22Rv1 (cell line): ENCODE measurements at regions not wholly inside any gene's neighbourhood (a gene's known extent, or its start where the extent isn't known, plus 50 kb on each side); places are given as distances from the start of the nearest gene placed in this dataset.

ENCODE experiments used
- H3K27ac ChIP-seq: fragments of 450-650 bp; 2 replicates; pipeline ENCODE4 v1.5.1; 2017
- ZFX ChIP-seq: fragments of 450-650 bp; IDR thresholded peaks from 2 replicates; pipeline ENCODE4 v1.6.1; 2017; ENCODE audit warnings: antibody characterized with exemption, borderline replicate concordance
- TF ChIP-seq, protein P1 (sequence below): fragments of 450-650 bp; IDR thresholded peaks from 2 replicates; pipeline ENCODE4 v1.5.1; 2017; ENCODE audit warnings: mild to moderate bottlenecking

GRCh38 chr6:114906096-114906495, 563.3 kb upstream of the HS3ST5 start:
- no peak overlapping the region for H3K27ac ChIP-seq
- TF ChIP-seq ZFX: no peak
- TF ChIP-seq, protein P1, sequence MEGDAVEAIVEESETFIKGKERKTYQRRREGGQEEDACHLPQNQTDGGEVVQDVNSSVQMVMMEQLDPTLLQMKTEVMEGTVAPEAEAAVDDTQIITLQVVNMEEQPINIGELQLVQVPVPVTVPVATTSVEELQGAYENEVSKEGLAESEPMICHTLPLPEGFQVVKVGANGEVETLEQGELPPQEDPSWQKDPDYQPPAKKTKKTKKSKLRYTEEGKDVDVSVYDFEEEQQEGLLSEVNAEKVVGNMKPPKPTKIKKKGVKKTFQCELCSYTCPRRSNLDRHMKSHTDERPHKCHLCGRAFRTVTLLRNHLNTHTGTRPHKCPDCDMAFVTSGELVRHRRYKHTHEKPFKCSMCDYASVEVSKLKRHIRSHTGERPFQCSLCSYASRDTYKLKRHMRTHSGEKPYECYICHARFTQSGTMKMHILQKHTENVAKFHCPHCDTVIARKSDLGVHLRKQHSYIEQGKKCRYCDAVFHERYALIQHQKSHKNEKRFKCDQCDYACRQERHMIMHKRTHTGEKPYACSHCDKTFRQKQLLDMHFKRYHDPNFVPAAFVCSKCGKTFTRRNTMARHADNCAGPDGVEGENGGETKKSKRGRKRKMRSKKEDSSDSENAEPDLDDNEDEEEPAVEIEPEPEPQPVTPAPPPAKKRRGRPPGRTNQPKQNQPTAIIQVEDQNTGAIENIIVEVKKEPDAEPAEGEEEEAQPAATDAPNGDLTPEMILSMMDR: no peak

DNA sequence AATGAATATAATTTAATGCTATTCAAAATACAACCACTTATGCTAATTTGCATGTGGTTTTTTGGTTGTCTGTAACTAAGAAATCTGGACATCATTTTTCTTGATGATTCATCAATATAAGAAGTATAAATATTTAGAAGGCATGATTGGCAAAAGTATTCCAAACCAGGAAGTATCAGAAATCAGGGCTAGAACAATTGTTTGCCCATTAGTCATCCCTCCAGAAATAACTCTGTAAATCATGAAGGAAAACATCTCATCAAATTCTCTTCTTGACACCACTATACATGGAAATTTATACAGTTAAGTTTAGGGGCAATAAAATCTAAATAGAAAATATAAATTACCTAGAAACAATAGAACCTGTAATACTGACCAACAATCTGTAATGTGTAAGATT, 554.7 kb upstream of the HS3ST5 start:
- H3K27ac ChIP-seq: no peak overlapping the region
- TF ChIP-seq, protein P1: no peak
- TF ChIP-seq ZFX: no peak

- TF ChIP-seq ZFX: no peak
- H3K27ac ChIP-seq: no peak overlapping the region
Observed at GRCh38 chr6:114892211-114892610, 549.4 kb upstream of the HS3ST5 start.

- TF ChIP-seq, protein P1: no peak
- TF ChIP-seq ZFX: no peak
- H3K27ac ChIP-seq: no peak overlapping the region
Observed at GRCh38 chr6:114888241-114888640, 545.4 kb upstream of the HS3ST5 start.

- H3K27ac ChIP-seq: no peak overlapping the region
- TF ChIP-seq, protein P1: no peak
- TF ChIP-seq ZFX: no peak
Observed at GRCh38 chr6:114886670-114887436, 544.0 kb upstream of the HS3ST5 start.

DNA sequence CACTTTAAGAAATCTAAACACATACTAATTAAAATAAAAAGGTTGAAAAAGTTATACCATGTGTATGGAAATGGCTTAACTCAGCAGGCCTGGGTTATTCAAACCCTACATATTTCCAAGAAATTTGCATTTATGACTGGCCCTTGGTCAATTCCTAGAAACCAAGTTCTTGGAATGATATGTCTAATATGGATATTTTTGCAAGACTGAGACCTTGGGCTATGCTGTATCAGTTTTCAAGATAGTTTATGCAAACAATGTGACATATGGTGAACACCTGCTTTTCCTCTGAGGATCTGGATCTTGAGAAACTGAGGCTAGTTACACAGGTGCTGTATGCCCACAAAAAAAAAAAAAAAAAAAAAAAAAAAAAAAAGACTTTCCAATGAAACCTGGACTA, 536.9 kb upstream of the HS3ST5 start:
- H3K27ac ChIP-seq: no peak overlapping the region
- no peak for TF ChIP-seq ZFX
- TF ChIP-seq, protein P1: no peak

GRCh38 chr6:114878091-114878490, 535.3 kb upstream of the HS3ST5 start:
- TF ChIP-seq, protein P1: no peak
- no peak for TF ChIP-seq ZFX

More at GRCh38 chr6:114878091-114878490, 535.3 kb upstream of the HS3ST5 start:
- H3K27ac ChIP-seq: no peak overlapping the region
